ENCODE measurements at regions not wholly inside any gene's neighbourhood (a gene's known extent, or its start where the extent isn't known, plus 50 kb on each side); places are given as distances from the start of the nearest gene placed in this dataset.

GRCh38 chr4:104795264-104795939, 300.7 kb upstream of the CXXC4 start:
- DNase-seq (ENCODE audit: low spot score): no peak

GRCh38 chr4:104811727-104812126, 317.0 kb upstream of the CXXC4 start:
- DNase-seq (ENCODE audit: low spot score): peak; percentile 12

GRCh38 chr4:104815665-104816064, 321.0 kb upstream of the CXXC4 start:
- DNase-seq (ENCODE audit: low spot score): no peak

GRCh38 chr4:104818579-104818978, 323.9 kb upstream of the CXXC4 start:
- no peak for DNase-seq (ENCODE audit: low spot score)

GRCh38 chr4:104826171-104826570, 320.5 kb upstream of the TET2 start:
- no peak for DNase-seq (ENCODE audit: low spot score)

GRCh38 chr4:104829761-104830160, 316.9 kb upstream of the TET2 start:
- no peak for DNase-seq (ENCODE audit: low spot score)

GRCh38 chr4:104848597-104849225, 298.0 kb upstream of the TET2 start:
- no peak for DNase-seq (ENCODE audit: low spot score)

GRCh38 chr4:104859601-104860237, 287.0 kb upstream of the TET2 start:
- no peak for DNase-seq (ENCODE audit: low spot score)

GRCh38 chr4:104860238-104861123, 286.2 kb upstream of the TET2 start:
- DNase-seq (ENCODE audit: low spot score): peak; percentile 70

- no peak for DNase-seq (ENCODE audit: low spot score)
Observed at GRCh38 chr4:104866809-104867208, 279.9 kb upstream of the TET2 start.

- no peak for DNase-seq (ENCODE audit: low spot score)
Observed at GRCh38 chr4:104868533-104868932, 278.1 kb upstream of the TET2 start.

GRCh38 chr4:104868958-104869357, 277.7 kb upstream of the TET2 start:
- DNase-seq (ENCODE audit: low spot score): no peak

GRCh38 chr4:104869831-104870230, 276.8 kb upstream of the TET2 start:
- DNase-seq (ENCODE audit: low spot score): no peak

- DNase-seq (ENCODE audit: low spot score): no peak
Observed at GRCh38 chr4:104870495-104871233, 276.0 kb upstream of the TET2 start.

GRCh38 chr4:104878936-104879335, 267.7 kb upstream of the TET2 start:
- no peak for DNase-seq (ENCODE audit: low spot score)

GRCh38 chr4:104879367-104879766, 267.3 kb upstream of the TET2 start:
- DNase-seq (ENCODE audit: low spot score): no peak

GRCh38 chr4:104879854-104880253, 266.8 kb upstream of the TET2 start:
- no peak for DNase-seq (ENCODE audit: low spot score)

- DNase-seq (ENCODE audit: low spot score): no peak
Observed at GRCh38 chr4:104881136-104881886, 265.4 kb upstream of the TET2 start.

GRCh38 chr4:104890598-104891275, 255.9 kb upstream of the TET2 start:
- no peak for DNase-seq (ENCODE audit: low spot score)
